SK-N-SH (cell line): ENCODE measurements at regions not wholly inside any gene's neighbourhood (a gene's known extent, or its start where the extent isn't known, plus 50 kb on each side); places are given as distances from the start of the nearest gene placed in this dataset.

Source experiments
- CTCF ChIP-seq: fragments of 200-600 bp; sonication (generic); IDR thresholded peaks from 2 replicates; pipeline ENCODE4 v1.6.1; 2017; ENCODE audit warnings: antibody characterized with exemption, mild to moderate bottlenecking, moderate library complexity
- EZH2phosphoT487 ChIP-seq: fragments of 200-600 bp; sonication (generic); IDR thresholded peaks from 2 replicates; pipeline ENCODE4 v1.6.1; 2017; ENCODE audit warnings: low read depth, mixed run types, mild to moderate bottlenecking, antibody characterized with exemption, moderate library complexity, borderline replicate concordance
- GATA2 ChIP-seq: sonication (generic); formaldehyde crosslinking; IDR thresholded peaks from 2 replicates; pipeline ENCODE4 v1.5.0; 2020; ENCODE audit warnings: mild to moderate bottlenecking, missing genetic modification reagents
- MXI1 ChIP-seq: IDR thresholded peaks from 2 replicates; pipeline ENCODE4 v1.6.1; 2012; ENCODE audit warnings: mild to moderate bottlenecking, low read depth, low read length, improper control_type of control experiment
- REST ChIP-seq: IDR thresholded peaks from 2 replicates; pipeline ENCODE4 v1.6.1; 2012; ENCODE audit warnings: mild to moderate bottlenecking, low read depth, low read length, moderate library complexity
- RXRA ChIP-seq: IDR thresholded peaks from 2 replicates; pipeline ENCODE4 v1.4.0; 2012; ENCODE audit warnings: low read depth, mild to moderate bottlenecking, borderline replicate concordance
- SIN3A ChIP-seq: IDR thresholded peaks from 2 replicates; pipeline ENCODE4 v1.6.1; 2012; ENCODE audit warnings: low read depth, mild to moderate bottlenecking, low read length, moderate library complexity, borderline replicate concordance
- TCF12 ChIP-seq: IDR thresholded peaks from 2 replicates; pipeline ENCODE4 v1.4.0; 2012
- TEAD4 ChIP-seq: IDR thresholded peaks from 2 replicates; pipeline ENCODE4 v1.4.0; 2012; ENCODE audit warnings: mild to moderate bottlenecking, borderline replicate concordance; ENCODE audit not compliant: insufficient read depth
- TF ChIP-seq, protein P1 (sequence below): IDR thresholded peaks from 2 replicates; pipeline ENCODE4 v1.4.0; 2012; ENCODE audit warnings: low read depth, borderline replicate concordance
- TF ChIP-seq, protein P2 (sequence below): fragments of 150-350 bp; IDR thresholded peaks from 2 replicates; pipeline ENCODE4 v1.6.1; 2017; ENCODE audit warnings: antibody characterized with exemption, low read length, low read depth, borderline replicate concordance

DNA sequence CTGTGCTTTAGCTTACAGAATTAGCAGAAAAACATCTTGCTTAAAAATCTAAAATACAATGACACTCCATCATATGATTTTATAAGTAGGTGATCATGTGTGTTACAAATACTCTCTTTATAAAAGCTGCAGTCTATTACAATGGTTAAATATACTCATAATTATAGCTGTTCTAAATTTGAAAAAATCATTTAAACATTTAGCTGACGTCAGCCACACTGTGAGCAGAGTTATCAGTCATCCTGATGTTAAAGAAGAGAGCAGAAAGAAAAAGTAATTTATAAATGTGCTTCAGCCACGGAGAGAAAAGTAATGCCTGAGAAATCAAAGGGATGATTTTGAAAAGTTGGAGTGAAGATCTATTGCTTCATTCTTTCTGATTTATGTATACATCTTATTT is 1325.9 kb upstream of the B3GALT2 start:
- no peak for TF ChIP-seq EZH2phosphoT487
- no peak for TF ChIP-seq CTCF
- no peak for TF ChIP-seq GATA2 (CRISPR knock-in tag)
- TF ChIP-seq TCF12, result no peak
- TF ChIP-seq TEAD4, result no peak
- no peak for TF ChIP-seq REST
- TF ChIP-seq MXI1, result no peak
- no peak for TF ChIP-seq SIN3A
- TF ChIP-seq, protein P1, sequence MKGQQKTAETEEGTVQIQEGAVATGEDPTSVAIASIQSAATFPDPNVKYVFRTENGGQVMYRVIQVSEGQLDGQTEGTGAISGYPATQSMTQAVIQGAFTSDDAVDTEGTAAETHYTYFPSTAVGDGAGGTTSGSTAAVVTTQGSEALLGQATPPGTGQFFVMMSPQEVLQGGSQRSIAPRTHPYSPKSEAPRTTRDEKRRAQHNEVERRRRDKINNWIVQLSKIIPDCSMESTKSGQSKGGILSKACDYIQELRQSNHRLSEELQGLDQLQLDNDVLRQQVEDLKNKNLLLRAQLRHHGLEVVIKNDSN, result no peak
- TF ChIP-seq, protein P2, sequence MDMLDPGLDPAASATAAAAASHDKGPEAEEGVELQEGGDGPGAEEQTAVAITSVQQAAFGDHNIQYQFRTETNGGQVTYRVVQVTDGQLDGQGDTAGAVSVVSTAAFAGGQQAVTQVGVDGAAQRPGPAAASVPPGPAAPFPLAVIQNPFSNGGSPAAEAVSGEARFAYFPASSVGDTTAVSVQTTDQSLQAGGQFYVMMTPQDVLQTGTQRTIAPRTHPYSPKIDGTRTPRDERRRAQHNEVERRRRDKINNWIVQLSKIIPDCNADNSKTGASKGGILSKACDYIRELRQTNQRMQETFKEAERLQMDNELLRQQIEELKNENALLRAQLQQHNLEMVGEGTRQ, result no peak
- TF ChIP-seq RXRA, result no peak
